ENCODE measurements at regions not wholly inside any gene's neighbourhood (a gene's known extent, or its start where the extent isn't known, plus 50 kb on each side); places are given as distances from the start of the nearest gene placed in this dataset.

- TF ChIP-seq POLR2AphosphoS5 (IDR thresholded peaks at IDR 0.05): no peak
- TF ChIP-seq, protein P1, sequence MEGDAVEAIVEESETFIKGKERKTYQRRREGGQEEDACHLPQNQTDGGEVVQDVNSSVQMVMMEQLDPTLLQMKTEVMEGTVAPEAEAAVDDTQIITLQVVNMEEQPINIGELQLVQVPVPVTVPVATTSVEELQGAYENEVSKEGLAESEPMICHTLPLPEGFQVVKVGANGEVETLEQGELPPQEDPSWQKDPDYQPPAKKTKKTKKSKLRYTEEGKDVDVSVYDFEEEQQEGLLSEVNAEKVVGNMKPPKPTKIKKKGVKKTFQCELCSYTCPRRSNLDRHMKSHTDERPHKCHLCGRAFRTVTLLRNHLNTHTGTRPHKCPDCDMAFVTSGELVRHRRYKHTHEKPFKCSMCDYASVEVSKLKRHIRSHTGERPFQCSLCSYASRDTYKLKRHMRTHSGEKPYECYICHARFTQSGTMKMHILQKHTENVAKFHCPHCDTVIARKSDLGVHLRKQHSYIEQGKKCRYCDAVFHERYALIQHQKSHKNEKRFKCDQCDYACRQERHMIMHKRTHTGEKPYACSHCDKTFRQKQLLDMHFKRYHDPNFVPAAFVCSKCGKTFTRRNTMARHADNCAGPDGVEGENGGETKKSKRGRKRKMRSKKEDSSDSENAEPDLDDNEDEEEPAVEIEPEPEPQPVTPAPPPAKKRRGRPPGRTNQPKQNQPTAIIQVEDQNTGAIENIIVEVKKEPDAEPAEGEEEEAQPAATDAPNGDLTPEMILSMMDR (IDR thresholded peaks at IDR 0.05): no peak
Measured at GRCh38 chr3:74009961-74010844, 385.5 kb upstream of the PDZRN3 start.

Data from upper lobe of left lung (tissue), 4 donors.